Activated CD8-positive, alpha-beta T cell treated with anti-CD3 and anti-CD28 coated beads, Interleukin-2, amount 10 ng/mL, durations not matched to agents 7 days and 5 days (primary cell): ENCODE measurements at regions not wholly inside any gene's neighbourhood (a gene's known extent, or its start where the extent isn't known, plus 50 kb on each side); places are given as distances from the start of the nearest gene placed in this dataset.

Experiments used
- ATAC-seq: fragments of 150-1000 bp; cut with Tn5 transposase; one replicate; pipeline ENCODE4 v1.10.0; 2021; ENCODE audit warnings: moderate library complexity
- CTCF ChIA-PET: fragments of 350-600 bp; sonication (Branson Sonifier 250); formaldehyde crosslinking; loops from one replicate; lab custom pipeline; 2021; ENCODE audit warnings: antibody characterized with exemption; lab: Charles Lee
- POLR2A ChIA-PET: fragments of 350-600 bp; sonication (Branson Sonifier 250); formaldehyde crosslinking; loops from one replicate; lab custom pipeline; 2021; ENCODE audit warnings: antibody characterized with exemption; lab: Charles Lee
- DNase-seq: peaks from one replicate; pipeline ENCODE4 v3.0.0-alpha.2; 2020
- H3K27ac Mint-ChIP-seq: one replicate; pipeline ENCODE4 v1.8.0; 2021; ENCODE audit warnings: mild to moderate bottlenecking, mixed read lengths
- H3K27me3 Mint-ChIP-seq: one replicate; pipeline ENCODE4 v1.8.0; 2021; ENCODE audit warnings: low read depth, mixed read lengths
- H3K36me3 Mint-ChIP-seq: one replicate; pipeline ENCODE4 v1.8.0; 2021; ENCODE audit warnings: low read depth, mixed read lengths
- H3K4me1 Mint-ChIP-seq: one replicate; pipeline ENCODE4 v1.8.0; 2021; ENCODE audit warnings: low read depth, mixed read lengths
- H3K4me3 Mint-ChIP-seq: one replicate; pipeline ENCODE4 v1.8.0; 2021; ENCODE audit warnings: mild to moderate bottlenecking, mixed read lengths
- H3K9me3 Mint-ChIP-seq: one replicate; pipeline ENCODE4 v1.8.0; 2022; ENCODE audit warnings: mixed read lengths; ENCODE audit not compliant: insufficient read depth

- CTCF ChIA-PET = no interaction called here
- no peaks in the 10 kb centered on the region for H3K4me1 Mint-ChIP-seq
- H3K36me3 Mint-ChIP-seq = no peaks in the 10 kb centered on the region
- DNase-seq (no peak), ATAC-seq (no peak)
- no peak overlapping the region for H3K27ac Mint-ChIP-seq
- no peak overlapping the region for H3K4me3 Mint-ChIP-seq
- POLR2A ChIA-PET = no interaction called here
- H3K9me3 Mint-ChIP-seq = peaks cover 14% of the 10 kb centered on the region
- no peaks in the 10 kb centered on the region for H3K27me3 Mint-ChIP-seq
These were observed 198.5 kb upstream of the BTBD3 start for GRCh38 chr20:11719153-11719552.

DNA sequence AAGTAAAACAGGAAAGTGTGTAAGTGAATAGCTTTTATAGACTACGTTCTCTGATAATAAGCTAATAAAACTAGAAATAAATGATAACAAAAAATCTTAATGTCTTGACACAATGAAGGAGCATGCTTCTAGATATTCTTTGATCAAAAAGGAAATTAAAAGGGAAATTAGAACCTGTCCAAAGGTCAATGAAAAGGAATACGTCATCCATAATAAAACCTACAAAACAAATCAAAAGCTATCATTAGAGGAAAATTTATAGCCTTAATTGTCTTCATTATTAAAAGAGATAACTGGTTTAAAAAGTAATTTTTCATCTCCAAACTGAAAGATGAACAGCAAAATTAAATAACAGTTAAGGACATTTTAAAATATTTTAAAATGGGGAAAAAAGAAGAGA lies 196.3 kb upstream of the BTBD3 start:
- POLR2A ChIA-PET = no interaction called here
- H3K27me3 Mint-ChIP-seq = no peaks in the 10 kb centered on the region
- CTCF ChIA-PET = no interaction called here
- no peak overlapping the region for H3K27ac Mint-ChIP-seq
- no peak for ATAC-seq
- no peaks in the 10 kb centered on the region for H3K36me3 Mint-ChIP-seq
- H3K4me1 Mint-ChIP-seq = no peaks in the 10 kb centered on the region
- no peak overlapping the region for H3K4me3 Mint-ChIP-seq
- DNase-seq = no peak
- H3K9me3 Mint-ChIP-seq = peaks cover 6% of the 10 kb centered on the region

- CTCF ChIA-PET = no interaction called here
- no peak for DNase-seq
- no peaks in the 10 kb centered on the region for H3K9me3 Mint-ChIP-seq
- no peaks in the 10 kb centered on the region for H3K36me3 Mint-ChIP-seq
- no peaks in the 10 kb centered on the region for H3K4me1 Mint-ChIP-seq
- POLR2A ChIA-PET = interaction anchor here (0.7 kb wide), 1 partner anchor 180 kb away, joined by 3 read pairs; no protein-coding TSS in a partner anchor
- no peak overlapping the region for H3K27ac Mint-ChIP-seq
- ATAC-seq = no peak
- no peak overlapping the region for H3K4me3 Mint-ChIP-seq
- H3K27me3 Mint-ChIP-seq = no peaks in the 10 kb centered on the region
These were observed 193.6 kb upstream of the BTBD3 start for GRCh38 chr20:11724097-11724496.

DNA sequence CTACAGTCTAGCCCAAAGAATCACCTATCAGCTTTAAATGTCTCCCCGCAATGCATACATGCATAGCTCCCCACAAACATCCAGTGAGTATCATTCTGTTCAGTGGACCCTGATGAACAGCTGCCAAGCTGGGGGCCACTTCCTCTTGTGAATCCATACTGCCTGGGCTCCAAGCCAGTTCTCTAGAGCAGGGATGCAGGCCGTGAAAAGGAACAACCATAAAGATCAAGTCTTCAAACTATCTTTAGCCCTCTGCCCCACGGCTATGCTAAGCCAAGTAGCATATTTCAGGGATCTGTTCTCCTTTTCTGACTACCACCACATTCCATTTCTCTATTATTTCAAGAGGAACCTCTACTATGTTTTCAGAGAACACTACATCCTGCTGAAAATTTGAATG lies 191.7 kb upstream of the BTBD3 start:
- ChIA-PET POLR2A (no interaction called here), CTCF (no interaction called here)
- Mint-ChIP-seq H3K27me3 (no peaks in the 10 kb centered on the region), H3K9me3 (peaks cover 5% of the 10 kb centered on the region), H3K4me1 (no peaks in the 10 kb centered on the region), H3K36me3 (no peaks in the 10 kb centered on the region), H3K27ac (no peak overlapping the region), H3K4me3 (no peak overlapping the region)
- DNase-seq (no peak), ATAC-seq (no peak)

- Mint-ChIP-seq H3K27me3 (no peaks in the 10 kb centered on the region), H3K9me3 (peaks cover 5% of the 10 kb centered on the region), H3K36me3 (no peaks in the 10 kb centered on the region), H3K27ac (no peak overlapping the region), H3K4me1 (no peaks in the 10 kb centered on the region), H3K4me3 (no peak overlapping the region)
- ATAC-seq (no peak), DNase-seq (no peak)
- CTCF ChIA-PET = no interaction called here
- POLR2A ChIA-PET = no interaction called here
These were observed 190.0 kb upstream of the BTBD3 start for GRCh38 chr20:11727708-11728107.

- H3K27ac Mint-ChIP-seq = no peak overlapping the region
- ATAC-seq (no peak), DNase-seq (no peak)
- CTCF ChIA-PET = no interaction called here
- H3K4me1 Mint-ChIP-seq = no peaks in the 10 kb centered on the region
- H3K4me3 Mint-ChIP-seq = no peak overlapping the region
- POLR2A ChIA-PET = no interaction called here
- H3K27me3 Mint-ChIP-seq = no peaks in the 10 kb centered on the region
- peaks cover 5% of the 10 kb centered on the region for H3K9me3 Mint-ChIP-seq
- H3K36me3 Mint-ChIP-seq = no peaks in the 10 kb centered on the region
These were observed 188.8 kb upstream of the BTBD3 start for GRCh38 chr20:11728937-11729336.

DNA sequence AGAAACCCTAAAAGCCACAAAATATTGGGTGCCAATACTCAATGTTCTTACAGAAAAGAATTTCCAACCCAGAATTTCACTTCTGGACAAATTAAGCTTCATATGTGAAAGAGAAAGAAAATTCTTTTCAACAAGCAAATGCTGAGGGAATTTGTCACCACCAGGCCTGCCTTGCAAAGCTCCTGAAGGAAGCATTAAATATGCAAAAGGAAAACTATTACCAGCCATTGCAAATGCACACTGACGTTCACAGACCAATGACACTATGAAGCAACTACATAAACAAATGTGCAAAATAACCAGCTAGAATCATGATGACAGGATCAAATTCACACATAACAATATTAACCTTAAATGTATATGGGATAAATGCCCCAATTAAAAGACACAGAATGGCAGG lies 187.9 kb upstream of the BTBD3 start:
- CTCF ChIA-PET = no interaction called here
- POLR2A ChIA-PET = no interaction called here
- Mint-ChIP-seq H3K9me3 (peaks cover 5% of the 10 kb centered on the region), H3K4me3 (no peak overlapping the region), H3K27me3 (no peaks in the 10 kb centered on the region), H3K36me3 (no peaks in the 10 kb centered on the region), H3K4me1 (no peaks in the 10 kb centered on the region), H3K27ac (no peak overlapping the region)
- ATAC-seq (no peak), DNase-seq (no peak)

- Mint-ChIP-seq H3K27ac (no peak overlapping the region), H3K27me3 (no peaks in the 10 kb centered on the region), H3K4me3 (no peak overlapping the region), H3K9me3 (peaks cover 12% of the 10 kb centered on the region), H3K36me3 (no peaks in the 10 kb centered on the region), H3K4me1 (no peaks in the 10 kb centered on the region)
- CTCF ChIA-PET = no interaction called here
- POLR2A ChIA-PET = no interaction called here
- DNase-seq (no peak), ATAC-seq (no peak)
These were observed 183.3 kb upstream of the BTBD3 start for GRCh38 chr20:11734431-11734830.

DNA sequence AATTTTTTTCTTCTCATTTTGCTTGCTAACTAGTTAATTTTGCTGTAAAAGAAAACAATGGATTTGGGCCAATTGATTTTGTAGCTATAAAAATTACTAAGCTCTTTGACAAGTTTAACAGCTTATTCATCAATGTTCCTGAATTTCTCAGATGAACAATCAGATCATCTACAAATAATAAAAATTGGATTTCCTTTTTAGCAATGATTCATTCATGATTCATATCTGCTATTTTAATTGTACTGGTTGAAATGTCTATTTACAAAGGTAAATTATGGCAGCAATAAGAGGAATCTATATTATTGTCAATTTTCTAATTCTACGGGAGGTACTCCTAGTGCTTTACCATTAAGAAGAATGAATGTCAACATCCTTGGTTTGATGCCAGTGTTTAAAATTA lies 178.8 kb upstream of the BTBD3 start:
- H3K27me3 Mint-ChIP-seq = no peaks in the 10 kb centered on the region
- no peak for ATAC-seq
- ChIA-PET POLR2A (no interaction called here), CTCF (no interaction called here)
- H3K27ac Mint-ChIP-seq = no peak overlapping the region
- H3K9me3 Mint-ChIP-seq = peaks cover 7% of the 10 kb centered on the region
- DNase-seq = no peak
- no peaks in the 10 kb centered on the region for H3K36me3 Mint-ChIP-seq
- H3K4me3 Mint-ChIP-seq = no peak overlapping the region
- no peaks in the 10 kb centered on the region for H3K4me1 Mint-ChIP-seq

GRCh38 chr20:11740975-11741374 lies 176.7 kb upstream of the BTBD3 start:
- H3K36me3 Mint-ChIP-seq = no peaks in the 10 kb centered on the region
- CTCF ChIA-PET = no interaction called here

DNA sequence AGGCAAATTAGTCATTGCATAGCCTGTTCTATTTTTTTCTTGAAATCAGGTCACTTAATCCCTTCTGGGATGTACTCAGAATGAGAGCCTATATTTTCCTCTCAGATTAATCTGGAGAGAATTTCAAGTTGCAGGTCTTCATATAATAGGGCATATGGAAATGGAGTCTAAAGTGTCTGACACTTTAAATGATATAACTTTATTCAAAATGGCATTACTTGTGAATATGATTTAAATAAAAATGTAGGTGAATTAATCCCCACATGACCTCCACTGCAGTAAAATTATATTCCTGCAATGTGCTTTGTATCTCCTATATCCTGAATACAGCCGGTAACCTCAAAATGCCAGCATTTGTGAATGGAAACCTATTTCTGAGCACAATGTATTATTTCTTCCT lies 172.5 kb upstream of the BTBD3 start:
- no peak overlapping the region for H3K4me3 Mint-ChIP-seq
- no peak for DNase-seq
- no peaks in the 10 kb centered on the region for H3K27me3 Mint-ChIP-seq
- H3K36me3 Mint-ChIP-seq = no peaks in the 10 kb centered on the region
- ChIA-PET CTCF (no interaction called here), POLR2A (no interaction called here)
- no peak overlapping the region for H3K27ac Mint-ChIP-seq
- no peaks in the 10 kb centered on the region for H3K4me1 Mint-ChIP-seq
- ATAC-seq = no peak
- no peaks in the 10 kb centered on the region for H3K9me3 Mint-ChIP-seq

More at GRCh38 chr20:11740975-11741374, 176.7 kb upstream of the BTBD3 start:
- no peaks in the 10 kb centered on the region for H3K4me1 Mint-ChIP-seq
- DNase-seq (no peak), ATAC-seq (no peak)
- H3K27ac Mint-ChIP-seq = no peak overlapping the region
- no peak overlapping the region for H3K4me3 Mint-ChIP-seq
- H3K27me3 Mint-ChIP-seq = no peaks in the 10 kb centered on the region
- POLR2A ChIA-PET = no interaction called here
- H3K9me3 Mint-ChIP-seq = peaks cover 5% of the 10 kb centered on the region

DNA sequence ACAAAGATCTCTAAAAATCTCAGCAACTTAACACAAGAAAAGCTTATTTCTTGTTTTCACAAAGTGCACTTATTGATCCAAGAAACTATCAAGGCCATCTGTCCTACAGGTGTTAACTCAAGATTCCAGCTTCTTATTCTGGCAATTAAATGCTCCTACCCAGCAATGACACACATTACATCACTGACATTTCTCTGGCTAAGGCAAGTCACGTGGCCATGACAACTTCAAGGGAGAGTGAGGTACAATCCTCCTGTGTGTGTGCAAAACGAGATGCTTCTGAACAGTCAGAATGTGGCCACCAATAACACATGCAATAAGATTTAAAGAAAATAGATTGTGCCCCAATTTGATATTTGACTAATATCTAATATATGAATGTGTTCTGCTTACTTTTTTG lies 169.3 kb upstream of the BTBD3 start:
- no peaks in the 10 kb centered on the region for H3K36me3 Mint-ChIP-seq
- DNase-seq (no peak), ATAC-seq (no peak)
- no peaks in the 10 kb centered on the region for H3K27me3 Mint-ChIP-seq
- H3K9me3 Mint-ChIP-seq = no peaks in the 10 kb centered on the region
- H3K4me1 Mint-ChIP-seq = no peaks in the 10 kb centered on the region
- H3K4me3 Mint-ChIP-seq = no peak overlapping the region
- H3K27ac Mint-ChIP-seq = no peak overlapping the region
- ChIA-PET CTCF (no interaction called here), POLR2A (no interaction called here)

GRCh38 chr20:11752336-11752735 lies 165.4 kb upstream of the BTBD3 start:
- Mint-ChIP-seq H3K27me3 (no peaks in the 10 kb centered on the region), H3K9me3 (no peaks in the 10 kb centered on the region), H3K4me1 (no peaks in the 10 kb centered on the region), H3K36me3 (no peaks in the 10 kb centered on the region), H3K27ac (no peak overlapping the region), H3K4me3 (no peak overlapping the region)
- POLR2A ChIA-PET = no interaction called here
- CTCF ChIA-PET = no interaction called here
- ATAC-seq (no peak), DNase-seq (no peak)
